T-cell (primary cell): ENCODE measurements at regions not wholly inside any gene's neighbourhood (a gene's known extent, or its start where the extent isn't known, plus 50 kb on each side); places are given as distances from the start of the nearest gene placed in this dataset.

Experiments used
- ATAC-seq, 4 experiments: fragments of 200-7000 bp in 3 of 4; fragments of 150-1000 bp in 1 of 4; cut with Tn5 transposase; replicated peaks in 1 of 4; 1 replicate in 3 of 4; 2 replicates in 1 of 4; pipeline ENCODE4 v1.10.0; 2021; ENCODE audit warnings: moderate library complexity in 3 of 4, mild to moderate bottlenecking in 2 of 4, moderate number of reproducible peaks in 1 of 4
- CTCF ChIA-PET, 2 donors: fragments of 300-600 bp; sonication (Branson Sonifier 250); formaldehyde crosslinking; loops; one replicate each; lab custom pipeline; 2022; ENCODE audit warnings: antibody characterized with exemption in 2 of 2; lab: Charles Lee
- POLR2A ChIA-PET, 2 donors: fragments of 300-600 bp; sonication (Branson Sonifier 250); formaldehyde crosslinking; loops; one replicate each; lab custom pipeline; 2022; ENCODE audit warnings: antibody characterized with exemption in 2 of 2; lab: Charles Lee
- DNase-seq, 35 experiments: peaks; one replicate each; pipeline versions ENCODE4 v3.0.0 to v3.0.0-alpha.2; 2013 to 2023
- H3K27ac ChIP-seq: one replicate; pipeline ENCODE4 v1.5.1; 2013; ENCODE audit warnings: low read length
- H3K27me3 ChIP-seq, 2 experiments: replicated peaks in 1 of 2; 1 replicate in 1 of 2; 2 replicates in 1 of 2; pipeline versions ENCODE4 v1.6.1 to v1.7.0; 2013; ENCODE audit warnings: low read length in 1 of 2, mixed read lengths in 1 of 2; ENCODE audit not compliant: control insufficient read depth in 2 of 2, insufficient read depth in 2 of 2; ENCODE audit errors: extremely low read depth in 1 of 2
- H3K36me3 ChIP-seq, 2 donors: 1 replicate in 1 of 2; 2 replicates in 1 of 2; pipeline versions ENCODE4 v1.6.1 to v1.7.0; 2013; ENCODE audit warnings: low read length in 1 of 2; ENCODE audit not compliant: control insufficient read depth in 2 of 2, insufficient read depth in 1 of 2; ENCODE audit errors: extremely low read depth in 1 of 2
- H3K4me1 ChIP-seq, 2 experiments: 1 replicate in 1 of 2; 2 replicates in 1 of 2; pipeline versions ENCODE4 v1.6.1 to v1.7.0; 2013; ENCODE audit warnings: low read length in 2 of 2, mixed read lengths in 1 of 2; ENCODE audit not compliant: insufficient read depth in 2 of 2, control insufficient read depth in 1 of 2; ENCODE audit errors: extremely low read depth in 1 of 2
- H3K4me3 ChIP-seq, 2 donors: 1 replicate in 1 of 2; 2 replicates in 1 of 2; pipeline versions ENCODE4 v1.5.1 to v1.7.0; 2013; ENCODE audit warnings: mild to moderate bottlenecking in 2 of 2, low read length in 1 of 2, moderate library complexity in 1 of 2; ENCODE audit not compliant: control insufficient read depth in 1 of 2; ENCODE audit errors: extremely low read depth in 1 of 2
- H3K9me3 ChIP-seq: 2 replicates; pipeline ENCODE4 v1.7.0; 2013
- H3K27ac Mint-ChIP-seq, 2 donors: one replicate each; pipeline ENCODE4 v1.8.0; 2020 to 2021; ENCODE audit warnings: mild to moderate bottlenecking in 2 of 2, mixed read lengths in 2 of 2
- H3K27me3 Mint-ChIP-seq, 2 donors: one replicate each; pipeline ENCODE4 v1.8.0; 2021 to 2022; ENCODE audit warnings: mixed read lengths in 2 of 2
- H3K36me3 Mint-ChIP-seq: one replicate; pipeline ENCODE4 v1.8.0; 2021; ENCODE audit warnings: mixed read lengths
- H3K4me1 Mint-ChIP-seq, 3 donors: one replicate each; pipeline ENCODE4 v1.8.0; 2020 to 2022; ENCODE audit warnings: mixed read lengths in 3 of 3, mild to moderate bottlenecking in 1 of 3
- H3K4me3 Mint-ChIP-seq, 3 donors: one replicate each; pipeline ENCODE4 v1.8.0; 2020 to 2022; ENCODE audit warnings: mild to moderate bottlenecking in 3 of 3, mixed read lengths in 3 of 3, moderate library complexity in 3 of 3
- H3K9me3 Mint-ChIP-seq, 3 donors: one replicate each; pipeline ENCODE4 v1.8.0; 2020 to 2022; ENCODE audit warnings: mixed read lengths in 3 of 3
- WGBS: methylation state at CpG from one replicate; pipeline ENCODE4 v1.1.5; 2013; ENCODE audit warnings: missing lambda C conversion rate; ENCODE audit not compliant: insufficient coverage; 5-methylcytosine and 5-hydroxymethylcytosine counted together

DNA sequence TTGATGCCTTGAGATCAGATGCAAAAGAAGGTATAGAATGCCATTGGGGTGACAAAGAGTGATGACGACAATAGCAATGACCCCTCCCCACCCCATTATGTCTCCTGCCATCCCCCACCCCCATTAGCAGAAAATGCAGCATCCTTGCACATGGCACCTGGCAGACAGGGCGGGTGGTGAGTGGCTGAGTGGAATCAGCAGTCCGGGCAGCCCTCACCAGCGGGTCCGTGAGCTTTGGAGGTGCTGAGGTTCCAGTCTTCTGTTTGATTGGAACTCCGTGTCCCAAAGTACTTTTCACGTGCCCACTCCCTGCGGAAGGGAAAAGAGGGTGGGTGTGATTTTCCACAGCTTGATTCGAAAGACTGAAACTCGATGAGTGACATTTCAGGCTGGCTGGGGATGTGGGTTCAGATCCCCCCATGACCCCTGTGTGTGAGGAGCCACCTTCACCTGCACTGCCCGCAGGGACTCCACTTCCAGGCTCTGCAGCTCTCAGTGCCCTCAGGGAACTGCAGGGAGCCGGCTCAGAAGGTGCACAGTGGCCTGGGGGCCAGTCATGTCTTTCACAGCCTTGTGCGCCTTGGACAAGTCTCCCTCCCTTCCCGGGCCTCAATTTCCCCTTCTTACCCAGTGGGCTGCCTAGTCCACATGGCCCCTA is 130.9 kb downstream of the GLI2 start:
- no peak for ATAC-seq
- Mint-ChIP-seq H3K4me3 (no peak overlapping the region), H3K27me3 (peaks cover 34 to 43% of the 10 kb centered on the region in 2 donors), H3K27ac (no peak overlapping the region), H3K9me3 (no peaks in the 10 kb centered on the region), H3K36me3 (no peaks in the 10 kb centered on the region), H3K4me1 (no peaks in the 10 kb centered on the region)
- POLR2A ChIA-PET: no interaction called here
- Histone ChIP-seq H3K4me1 (no peaks in the 10 kb centered on the region), H3K27me3 (peaks cover 0 to 41% of the 10 kb centered on the region in 2 experiments), H3K27ac (no peak overlapping the region), H3K4me3 (no peak overlapping the region), H3K36me3 (no peaks in the 10 kb centered on the region), H3K9me3 (no peaks in the 10 kb centered on the region)
- CTCF ChIA-PET: no interaction called here
- DNase-seq: no peak
- 74% methylated on average over 13 of the region's 14 CpGs for WGBS

DNA sequence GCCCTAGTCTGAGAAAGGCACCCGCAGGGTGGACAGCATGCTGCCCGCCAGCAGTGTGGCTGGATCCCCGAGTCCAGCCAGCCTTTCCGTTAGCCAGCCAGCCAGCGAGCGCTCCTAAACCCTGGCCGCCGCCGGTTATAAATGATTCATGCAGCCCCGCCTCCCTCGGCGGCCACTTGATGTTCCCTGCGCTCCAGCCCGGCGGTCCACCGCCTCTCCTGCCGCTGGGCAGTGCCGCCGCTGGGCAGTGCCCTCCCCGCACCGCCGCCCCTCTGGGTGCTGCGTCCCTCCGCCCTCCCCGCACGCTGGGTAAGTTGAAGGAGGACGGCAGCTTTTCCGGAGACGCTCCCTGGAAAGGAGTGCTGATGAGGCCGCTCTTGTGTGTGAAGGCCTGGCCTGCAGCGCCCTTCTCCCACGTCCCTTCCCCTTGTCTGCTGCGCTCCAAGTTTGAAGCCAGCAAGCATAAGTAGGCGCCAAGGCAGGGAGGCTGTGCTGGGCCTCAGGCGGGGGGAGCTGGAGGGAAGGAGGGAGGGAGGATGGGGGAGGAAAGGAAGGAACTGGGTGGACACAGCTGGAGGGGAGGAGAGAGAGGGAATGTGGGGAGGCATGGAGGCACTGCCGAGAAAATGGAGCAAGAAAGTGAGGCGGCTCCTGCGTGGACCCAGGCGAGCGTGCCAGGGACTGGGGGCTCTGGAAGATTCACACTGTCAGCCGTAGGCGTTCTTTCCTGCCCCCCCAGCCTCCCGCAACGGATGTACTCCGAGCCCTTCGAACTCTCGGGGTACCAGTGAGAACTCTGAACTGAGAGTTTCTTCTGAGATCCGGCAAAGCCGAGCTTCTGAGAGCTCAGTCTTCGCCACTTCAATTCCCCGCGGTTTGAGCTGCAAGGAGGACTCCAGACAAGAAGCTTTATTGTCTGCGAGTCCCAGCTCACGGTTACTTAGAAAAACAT is 131.9 kb downstream of the GLI2 start:
- 14% methylated on average over 52 of the region's 54 CpGs for WGBS
- Mint-ChIP-seq H3K27ac (no peak overlapping the region), H3K27me3 (peaks cover 37 to 43% of the 10 kb centered on the region in 2 donors), H3K4me1 (no peaks in the 10 kb centered on the region), H3K9me3 (no peaks in the 10 kb centered on the region), H3K4me3 (no peak overlapping the region), H3K36me3 (no peaks in the 10 kb centered on the region)
- ATAC-seq (no peak), DNase-seq (no peak)
- ChIA-PET CTCF (no interaction called here), POLR2A (no interaction called here)
- Histone ChIP-seq H3K9me3 (no peaks in the 10 kb centered on the region), H3K36me3 (no peaks in the 10 kb centered on the region), H3K4me1 (no peaks in the 10 kb centered on the region), H3K4me3 (no peak overlapping the region), H3K27me3 (peaks cover 0 to 41% of the 10 kb centered on the region in 2 experiments), H3K27ac (no peak overlapping the region)

DNA sequence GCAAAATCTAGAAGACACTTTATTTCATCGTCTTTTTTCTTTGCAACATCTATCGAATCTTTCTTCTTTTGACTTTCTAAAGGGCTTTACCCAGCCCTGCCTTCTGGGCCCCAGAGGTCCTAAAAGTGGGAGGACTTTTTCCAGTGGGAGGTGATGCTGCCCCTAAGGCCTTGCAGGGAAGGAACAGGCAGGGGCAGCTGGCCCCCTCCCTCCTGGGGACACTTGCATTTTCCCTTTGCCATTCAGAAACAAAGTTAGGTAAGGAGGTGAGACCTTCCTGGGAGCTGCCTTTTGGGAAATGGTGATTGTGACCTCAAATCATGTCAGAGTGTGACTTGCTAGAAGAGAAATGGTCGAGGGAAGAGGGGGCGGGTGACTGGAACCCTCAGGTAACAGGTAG is 132.7 kb downstream of the GLI2 start:
- DNase-seq (no peak), ATAC-seq (no peak)
- no peak overlapping the region for H3K4me3 ChIP-seq
- no peaks in the 10 kb centered on the region for H3K36me3 ChIP-seq
- Mint-ChIP-seq H3K27ac (no peak overlapping the region), H3K9me3 (no peaks in the 10 kb centered on the region), H3K4me3 (no peak overlapping the region), H3K27me3 (peaks cover 37 to 43% of the 10 kb centered on the region in 2 donors), H3K4me1 (no peaks in the 10 kb centered on the region), H3K36me3 (no peaks in the 10 kb centered on the region)
- ChIA-PET POLR2A (no interaction called here), CTCF (no interaction called here)
- H3K9me3 ChIP-seq: no peaks in the 10 kb centered on the region
- H3K27ac ChIP-seq: no peak overlapping the region
- H3K4me1 ChIP-seq: no peaks in the 10 kb centered on the region
- H3K27me3 ChIP-seq: peaks cover 0 to 40% of the 10 kb centered on the region in 2 experiments
- WGBS: 51% methylated on average over 3 of the region's 4 CpGs

GRCh38 chr2:120869036-120869729 is 133.5 kb downstream of the GLI2 start:
- WGBS: 40% methylated on average over 1 of the region's 1 CpG
- no peak overlapping the region for H3K27ac Mint-ChIP-seq
- POLR2A ChIA-PET: no interaction called here
- Histone ChIP-seq H3K4me1 (no peaks in the 10 kb centered on the region), H3K27me3 (peaks cover 0 to 44% of the 10 kb centered on the region in 2 experiments), H3K36me3 (no peaks in the 10 kb centered on the region), H3K4me3 (no peak overlapping the region), H3K9me3 (no peaks in the 10 kb centered on the region), H3K27ac (no peak overlapping the region)
- no peaks in the 10 kb centered on the region for H3K36me3 Mint-ChIP-seq
- no peak overlapping the region for H3K4me3 Mint-ChIP-seq
- no peak for ATAC-seq
- peaks cover 37 to 38% of the 10 kb centered on the region in 2 donors for H3K27me3 Mint-ChIP-seq
- CTCF ChIA-PET: no interaction called here
- no peak for DNase-seq
- H3K4me1 Mint-ChIP-seq: no peaks in the 10 kb centered on the region
- H3K9me3 Mint-ChIP-seq: no peaks in the 10 kb centered on the region

- no peak for ATAC-seq
- ChIA-PET CTCF (no interaction called here), POLR2A (no interaction called here)
- Histone ChIP-seq H3K4me1 (no peaks in the 10 kb centered on the region), H3K9me3 (no peaks in the 10 kb centered on the region), H3K27ac (no peak overlapping the region), H3K27me3 (peaks cover 0 to 45% of the 10 kb centered on the region in 2 experiments), H3K4me3 (no peak overlapping the region), H3K36me3 (no peaks in the 10 kb centered on the region)
- DNase-seq: no peak
- 20% methylated on average over 2 of the region's 5 CpGs for WGBS
- H3K9me3 Mint-ChIP-seq: no peaks in the 10 kb centered on the region
- H3K27me3 Mint-ChIP-seq: peaks cover 37 to 38% of the 10 kb centered on the region in 2 donors
- no peaks in the 10 kb centered on the region for H3K36me3 Mint-ChIP-seq
- H3K27ac Mint-ChIP-seq: no peak overlapping the region
- no peaks in the 10 kb centered on the region for H3K4me1 Mint-ChIP-seq
- H3K4me3 Mint-ChIP-seq: no peak overlapping the region
These were observed 134.2 kb downstream of the GLI2 start for GRCh38 chr2:120869730-120870466.

- no peaks in the 10 kb centered on the region for H3K4me1 ChIP-seq
- Mint-ChIP-seq H3K9me3 (no peaks in the 10 kb centered on the region), H3K27ac (no peak overlapping the region), H3K36me3 (no peaks in the 10 kb centered on the region), H3K4me3 (no peak overlapping the region), H3K27me3 (peaks cover 37 to 38% of the 10 kb centered on the region in 2 donors), H3K4me1 (no peaks in the 10 kb centered on the region)
- 93% methylated on average over 6 of the region's 9 CpGs for WGBS
- H3K27ac ChIP-seq: no peak overlapping the region
- DNase-seq: no peak
- POLR2A ChIA-PET: no interaction called here
- no peaks in the 10 kb centered on the region for H3K9me3 ChIP-seq
- CTCF ChIA-PET: no interaction called here
- ATAC-seq: no peak
- peaks cover 0 to 43% of the 10 kb centered on the region in 2 experiments for H3K27me3 ChIP-seq
- no peak overlapping the region for H3K4me3 ChIP-seq
- H3K36me3 ChIP-seq: no peaks in the 10 kb centered on the region
These were observed 134.8 kb downstream of the GLI2 start for GRCh38 chr2:120870467-120870788.
